ENCODE measurements at regions not wholly inside any gene's neighbourhood (a gene's known extent, or its start where the extent isn't known, plus 50 kb on each side); places are given as distances from the start of the nearest gene placed in this dataset.
A peak's percentile ranks its signal among the peaks of the same experiment; 100 is the strongest.
"Not testable (repeated sequence)": the region's sequence is repeated elsewhere in the genome, so short reads cannot be mapped to it uniquely, and the experiment has no call there.

- peak; percentile 76 for DNase-seq
These were observed 81.5 kb upstream of the PPM1B start for GRCh38 chr2:44087036-44087713.

DNA sequence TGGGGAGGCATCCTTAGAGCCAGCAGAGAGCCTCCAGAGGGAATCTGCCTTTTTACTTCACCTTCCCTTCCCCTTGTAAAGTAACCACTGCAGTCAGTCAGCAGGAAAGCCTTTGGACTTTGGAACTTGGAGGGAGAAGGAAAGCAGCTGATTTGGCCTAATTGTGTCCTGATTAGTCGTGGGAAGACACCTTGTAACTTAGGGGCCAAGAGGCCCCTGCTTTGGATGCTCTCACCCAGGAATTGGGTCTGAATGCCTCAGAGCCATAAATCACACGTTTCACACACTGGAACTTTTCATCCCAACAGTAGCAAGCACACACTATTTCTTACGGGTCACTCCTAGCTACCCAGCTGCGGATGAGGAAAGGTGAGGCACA is 81.0 kb upstream of the PPM1B start:
- no peak for DNase-seq

- DNase-seq: not testable (repeated sequence)
These were observed 76.2 kb upstream of the PPM1B start for GRCh38 chr2:44092519-44092918.

- DNase-seq: no peak
These were observed 74.7 kb upstream of the PPM1B start for GRCh38 chr2:44093970-44094369.

- no peak for DNase-seq
These were observed 71.3 kb upstream of the PPM1B start for GRCh38 chr2:44097322-44097907.

DNA sequence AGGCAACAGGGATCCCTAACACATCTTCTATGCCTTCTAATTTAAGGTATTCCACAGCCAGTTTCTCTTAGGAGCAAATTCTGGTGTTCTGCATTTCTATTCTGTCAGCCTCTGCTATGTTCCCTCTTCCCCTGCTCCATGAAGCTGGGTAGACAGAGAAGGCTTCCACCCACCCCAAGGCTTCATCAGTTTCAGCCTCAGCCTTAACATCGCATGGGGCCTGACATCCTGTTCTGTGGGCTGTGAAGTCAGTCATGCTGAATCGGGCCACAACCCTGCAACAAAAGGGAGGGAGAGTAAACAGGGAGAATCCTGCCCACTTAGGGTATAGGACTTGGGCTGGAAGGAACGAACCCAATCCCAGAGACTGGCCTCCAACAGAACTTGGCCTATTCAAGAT is 70.6 kb upstream of the PPM1B start:
- DNase-seq: no peak

DNA sequence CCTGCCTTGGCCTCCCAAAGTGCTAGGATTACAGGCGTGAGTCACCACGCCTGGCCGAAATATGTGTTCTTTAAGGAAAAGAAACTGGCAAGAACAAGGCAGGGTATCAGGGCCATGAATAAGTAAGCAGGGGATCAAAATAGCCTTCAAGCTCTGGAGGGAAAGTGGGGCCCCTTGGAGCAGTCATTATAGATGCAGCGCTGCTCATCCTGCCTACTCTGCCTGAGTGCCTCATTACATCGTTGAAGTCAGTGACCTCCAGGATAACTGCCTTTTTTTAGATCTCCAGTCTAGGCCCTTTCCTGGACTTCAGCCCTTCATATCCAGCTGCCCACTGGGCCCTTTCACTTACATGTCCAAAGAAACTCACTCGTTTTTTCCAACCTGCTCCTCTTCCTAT is 69.8 kb upstream of the PPM1B start:
- no peak for DNase-seq

DNA sequence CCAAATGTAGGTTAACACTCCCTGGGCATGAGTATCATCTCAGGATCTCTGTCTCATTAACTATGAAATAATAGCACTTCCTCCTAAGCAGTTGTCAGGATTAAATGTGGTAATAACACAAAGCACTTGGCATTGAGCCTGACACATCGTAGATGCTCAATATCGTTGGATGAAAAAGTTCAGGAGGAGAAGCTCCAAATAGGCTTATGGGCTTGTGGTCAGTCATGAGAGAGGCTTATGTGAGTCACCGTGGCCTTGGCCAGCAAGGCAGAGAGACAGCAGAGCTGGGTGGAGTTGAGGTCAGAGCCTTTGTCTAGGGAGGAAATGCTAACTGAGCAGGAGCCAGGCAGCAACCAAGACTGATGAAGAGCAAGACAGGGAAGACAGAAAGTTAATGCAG is 68.3 kb upstream of the PPM1B start:
- peak; percentile 36 for DNase-seq

DNA sequence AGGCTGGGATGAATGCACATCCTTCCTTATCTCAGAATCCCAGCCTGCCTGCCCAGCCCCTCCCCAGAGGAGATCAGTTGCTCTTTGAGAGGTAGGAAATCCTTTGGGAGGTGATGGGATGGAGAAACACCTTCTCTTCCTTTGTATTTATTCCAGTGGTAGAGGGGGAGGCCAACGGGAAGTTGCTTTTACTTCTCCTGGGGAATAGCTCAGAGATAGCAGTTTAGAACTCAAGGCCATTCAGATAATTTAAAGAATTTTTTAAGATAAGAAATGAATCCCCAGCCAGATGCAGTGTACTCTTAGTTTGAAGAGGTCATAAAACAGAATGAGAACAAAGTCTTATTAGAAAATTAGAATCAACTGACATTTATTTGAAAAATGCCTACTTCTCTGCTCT is 67.4 kb upstream of the PPM1B start:
- no peak for DNase-seq

DNA sequence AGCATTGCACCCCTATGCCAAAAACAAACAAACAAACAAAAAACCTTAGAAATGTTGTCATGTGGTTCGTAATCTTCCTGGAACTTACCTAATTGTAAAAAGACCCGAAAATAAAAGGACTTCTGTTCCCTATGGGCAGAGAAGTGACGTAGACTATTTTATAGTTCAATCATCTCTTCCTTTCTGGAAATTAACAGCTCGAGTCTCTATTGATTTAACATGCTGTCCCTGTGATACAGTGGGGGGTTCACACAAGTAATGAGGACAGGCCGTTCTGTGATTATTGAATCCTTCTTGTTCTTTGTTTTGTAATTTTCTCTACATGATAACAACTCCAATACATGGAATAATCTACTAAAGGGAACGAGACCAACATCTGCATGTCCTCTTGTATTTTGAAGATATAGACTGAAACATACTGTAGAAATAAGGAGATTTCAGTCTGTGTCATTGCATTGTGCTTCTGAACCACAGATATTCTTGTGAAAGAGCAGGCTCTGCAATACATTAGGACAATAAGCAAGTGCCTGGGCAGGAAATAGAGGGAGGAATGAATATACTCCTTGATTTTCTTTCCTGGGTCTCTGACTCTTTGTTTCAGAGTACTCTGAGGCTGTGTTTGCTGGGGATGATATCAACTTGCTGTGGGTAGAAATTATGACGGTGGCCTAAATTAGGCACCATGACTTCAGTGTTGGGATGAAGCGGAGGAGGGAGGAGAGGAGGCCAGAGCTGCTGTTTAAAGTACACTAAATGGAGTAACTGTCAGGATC is 65.7 kb upstream of the PPM1B start:
- no peak for DNase-seq

DNA sequence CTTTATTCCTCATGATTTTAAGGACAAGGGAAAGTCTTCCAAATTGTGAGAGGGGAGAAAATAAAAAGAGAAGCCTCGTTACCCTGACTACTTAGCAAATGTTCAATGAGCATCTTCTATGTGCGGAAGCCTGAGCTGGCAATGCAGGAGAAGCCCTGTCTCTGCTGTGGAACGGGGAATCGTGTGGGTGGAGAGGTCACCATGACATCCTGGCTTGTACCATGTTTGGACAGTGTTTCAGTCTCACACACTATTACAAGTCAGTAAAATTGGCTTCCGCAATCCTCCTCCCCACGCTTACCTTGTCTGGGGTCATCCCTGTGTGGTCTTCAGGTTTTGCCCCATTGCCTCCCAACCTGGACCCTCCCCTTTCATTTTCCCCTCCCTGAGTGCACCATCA is 65.0 kb upstream of the PPM1B start:
- DNase-seq: no peak

GRCh38 chr2:44104855-44105271 is 63.8 kb upstream of the PPM1B start:
- no peak for DNase-seq

DNA sequence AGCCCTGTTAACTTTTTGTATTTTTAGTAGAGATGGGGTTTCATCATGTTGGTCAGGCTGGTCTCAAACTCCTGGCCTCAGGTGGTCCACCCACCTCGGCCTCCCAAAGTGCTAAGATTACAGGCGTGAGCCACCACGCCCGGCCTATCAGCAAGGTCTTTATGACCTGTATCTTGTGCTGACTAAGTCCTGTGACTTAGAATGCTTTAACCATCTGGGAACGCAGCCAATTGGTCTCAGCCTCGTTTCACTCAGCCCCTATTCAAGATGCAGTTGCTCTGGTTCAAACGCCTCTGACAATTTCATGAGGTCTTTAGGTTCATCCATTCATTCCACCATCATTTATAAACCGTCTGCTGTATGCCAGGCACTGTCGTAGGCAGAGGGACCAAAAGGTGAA is 62.2 kb upstream of the PPM1B start:
- not testable (repeated sequence) for DNase-seq

GRCh38 chr2:44107086-44107740 is 61.5 kb upstream of the PPM1B start:
- DNase-seq: no peak

DNA sequence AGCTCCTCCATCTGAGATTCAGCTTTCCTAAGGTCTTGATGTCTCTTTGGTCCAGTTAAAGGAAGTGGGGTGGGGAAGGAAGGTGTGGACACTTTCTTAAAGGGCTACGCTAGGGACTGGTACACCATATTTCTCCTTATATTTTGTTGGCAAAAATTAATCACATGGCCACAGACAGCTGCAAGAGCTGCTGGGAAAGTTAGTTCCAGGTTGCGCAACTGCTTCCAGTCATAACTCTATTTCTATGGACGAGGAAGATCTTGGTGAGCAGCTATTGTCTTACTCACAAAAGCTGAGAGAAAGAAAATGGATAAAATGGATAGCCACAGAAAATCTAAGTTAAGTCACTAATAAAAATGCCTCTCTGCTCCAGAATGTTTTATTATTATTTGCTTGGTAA is 60.7 kb upstream of the PPM1B start:
- DNase-seq: no peak

DNA sequence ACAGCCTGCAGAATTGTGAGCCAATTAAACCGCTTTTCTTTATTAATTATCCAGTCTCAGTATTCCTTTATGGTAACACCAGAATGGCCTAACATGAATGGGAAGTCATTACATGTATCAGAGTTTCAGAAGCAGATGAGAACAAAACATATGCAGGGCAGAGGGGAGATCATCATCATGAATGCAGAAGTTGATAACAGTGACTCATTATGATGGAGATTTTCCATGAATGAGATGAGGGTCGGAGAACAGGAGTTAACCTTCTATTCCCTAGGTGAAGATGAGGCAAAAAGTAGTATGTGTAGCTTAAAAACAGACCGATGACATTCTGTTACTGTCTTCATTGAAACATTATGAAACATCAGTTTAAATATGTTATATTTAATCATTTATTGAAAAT is 59.5 kb upstream of the PPM1B start:
- no peak for DNase-seq

GRCh38 chr2:44110444-44110843 is 58.2 kb upstream of the PPM1B start:
- no peak for DNase-seq

GRCh38 chr2:44112096-44112495 is 56.6 kb upstream of the PPM1B start:
- DNase-seq: no peak

DNA sequence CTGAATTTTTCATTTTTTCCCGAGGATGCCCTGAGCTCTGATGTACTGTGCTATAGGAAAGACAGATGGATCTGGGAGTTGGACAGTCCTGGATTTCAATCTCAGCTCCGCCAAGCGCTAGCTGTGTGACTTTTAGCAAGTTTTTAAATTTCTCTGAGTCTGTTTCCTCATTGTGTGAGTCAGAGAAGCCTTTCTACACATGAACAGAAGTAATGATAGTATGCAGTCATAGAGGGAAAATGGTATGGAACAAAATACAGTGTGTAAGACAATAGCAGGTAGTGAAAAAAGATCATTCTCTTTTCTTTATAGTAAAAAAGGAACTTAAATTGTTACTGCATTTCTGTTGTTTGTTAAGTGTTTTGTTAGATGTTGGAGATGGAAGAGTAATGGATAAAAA is 52.4 kb upstream of the PPM1B start:
- DNase-seq: no peak

DNA sequence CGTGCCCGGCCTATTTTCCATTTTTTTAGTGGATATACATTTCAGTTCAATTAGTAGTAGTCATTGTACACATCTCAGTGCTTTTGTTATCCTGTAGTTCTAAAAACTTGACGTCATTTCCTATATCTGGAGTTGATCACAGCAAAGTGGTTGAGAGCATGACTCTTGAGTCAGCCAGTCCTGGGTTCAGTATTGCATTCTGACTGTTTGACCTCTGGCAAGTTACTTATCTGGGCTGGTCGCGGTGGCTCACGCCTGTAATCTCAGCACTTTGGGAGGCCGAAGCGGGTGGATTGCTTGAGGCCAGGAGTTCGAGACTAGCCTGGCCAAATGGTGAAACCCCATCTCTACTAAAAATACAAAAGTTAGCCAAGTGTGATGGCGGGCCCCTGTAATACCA is 50.4 kb upstream of the PPM1B start:
- no peak for DNase-seq
